H54 (cell line): ENCODE measurements at regions not wholly inside any gene's neighbourhood (a gene's known extent, or its start where the extent isn't known, plus 50 kb on each side); places are given as distances from the start of the nearest gene placed in this dataset.

Source experiments
- DNase-seq: peaks from one replicate; pipeline ENCODE4 v3.0.0; 2011; ENCODE audit warnings: low spot score, mixed read lengths; ENCODE audit not compliant: insufficient read length
- FAIRE-seq: peaks from 3 replicates; lab custom pipeline; 2011; peaks lifted over from hg19 to GRCh38; lab: Jason Lieb, UNC
- POLR2A ChIP-seq: IDR thresholded peaks from 2 replicates; pipeline ENCODE4 v1.6.1; 2011; ENCODE audit warnings: low read depth, mild to moderate bottlenecking, low read length

DNA sequence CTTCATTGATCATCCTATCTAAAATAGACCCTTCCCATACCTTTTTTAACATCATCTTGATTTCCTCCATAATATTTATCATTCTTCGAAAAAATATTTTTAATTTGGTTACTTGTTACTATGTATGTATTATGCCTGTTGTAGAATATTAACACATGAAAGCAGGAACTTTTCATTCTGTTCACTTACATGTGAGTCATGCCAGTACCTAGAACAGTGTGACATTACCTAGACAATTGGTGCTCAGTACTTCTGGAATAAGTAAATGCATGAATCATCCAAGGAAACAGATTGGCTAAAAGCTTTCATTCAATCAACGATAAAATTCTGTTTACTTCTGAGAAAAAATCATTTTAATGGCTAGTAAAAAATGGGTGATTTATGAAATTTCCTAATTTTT lies 76.4 kb downstream of the CXXC4 start:
- DNase-seq (no peak), FAIRE-seq (no peak)
- no peak for TF ChIP-seq POLR2A

GRCh38 chr4:104417357-104417882 lies 77.3 kb downstream of the CXXC4 start:
- TF ChIP-seq POLR2A: no peak
- FAIRE-seq (no peak), DNase-seq (no peak)

DNA sequence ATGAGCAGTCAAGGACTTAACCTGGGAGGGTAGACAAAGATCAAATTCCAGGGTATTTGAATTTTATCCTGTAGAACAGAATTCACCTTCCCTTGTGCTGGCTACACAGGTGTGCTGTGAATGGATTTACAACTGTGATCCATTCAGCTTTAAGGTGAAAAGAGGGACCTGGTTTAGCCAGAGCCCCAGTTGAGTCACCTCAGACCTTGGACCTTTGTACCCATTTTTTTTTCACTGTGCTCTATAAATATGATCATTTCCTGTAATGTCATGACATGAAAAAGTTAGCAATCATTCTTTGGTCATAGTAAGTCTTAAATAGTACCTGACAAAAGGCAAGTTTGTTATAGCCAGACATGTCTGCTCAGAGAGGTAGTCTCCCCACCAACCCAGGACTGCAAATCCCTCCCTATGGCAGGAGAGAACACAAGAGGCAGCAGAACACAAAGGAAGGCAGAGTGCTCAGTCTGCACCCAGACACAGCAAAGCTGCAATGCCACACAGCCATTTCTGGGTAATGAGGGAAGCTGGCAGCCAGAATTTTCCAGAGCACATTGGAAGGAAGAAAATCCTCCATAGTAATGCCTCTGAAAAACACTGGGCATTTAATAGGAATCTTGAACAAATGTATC lies 77.9 kb downstream of the CXXC4 start:
- FAIRE-seq: no peak
- TF ChIP-seq POLR2A: no peak
- DNase-seq: no peak

GRCh38 chr4:104413487-104413886 lies 81.2 kb downstream of the CXXC4 start:
- DNase-seq (no peak), FAIRE-seq (no peak)
- no peak for TF ChIP-seq POLR2A

GRCh38 chr4:104412344-104412743 lies 82.3 kb downstream of the CXXC4 start:
- TF ChIP-seq POLR2A: no peak
- DNase-seq (no peak), FAIRE-seq (no peak)

GRCh38 chr4:104411502-104411901 lies 83.2 kb downstream of the CXXC4 start:
- DNase-seq (no peak), FAIRE-seq (no peak)
- TF ChIP-seq POLR2A: no peak

DNA sequence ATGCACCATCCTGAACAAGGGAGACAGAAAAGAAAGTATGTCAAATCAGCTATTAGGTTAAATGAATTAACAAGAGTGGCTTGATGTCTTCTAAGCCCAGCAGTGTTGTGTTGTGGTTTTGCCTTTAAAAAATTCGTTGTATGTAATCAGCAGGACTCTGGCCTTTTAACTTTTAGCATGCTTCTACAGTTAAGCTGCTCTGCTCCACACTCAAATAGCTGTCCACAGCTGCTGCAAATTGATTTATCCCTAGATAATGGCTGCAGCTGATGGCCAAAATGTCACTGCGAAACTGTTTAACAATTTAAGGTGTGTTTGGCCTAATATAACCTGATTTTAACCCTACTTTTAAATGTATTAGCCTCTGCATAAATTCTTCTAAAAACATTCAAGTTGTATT lies 85.8 kb downstream of the CXXC4 start:
- FAIRE-seq: no peak
- no peak for TF ChIP-seq POLR2A
- DNase-seq: no peak

GRCh38 chr4:104404361-104404760 lies 90.3 kb downstream of the CXXC4 start:
- DNase-seq (no peak), FAIRE-seq (no peak)
- TF ChIP-seq POLR2A: no peak

GRCh38 chr4:104395168-104395614 lies 99.5 kb downstream of the CXXC4 start:
- FAIRE-seq (no peak), DNase-seq (no peak)
- no peak for TF ChIP-seq POLR2A

DNA sequence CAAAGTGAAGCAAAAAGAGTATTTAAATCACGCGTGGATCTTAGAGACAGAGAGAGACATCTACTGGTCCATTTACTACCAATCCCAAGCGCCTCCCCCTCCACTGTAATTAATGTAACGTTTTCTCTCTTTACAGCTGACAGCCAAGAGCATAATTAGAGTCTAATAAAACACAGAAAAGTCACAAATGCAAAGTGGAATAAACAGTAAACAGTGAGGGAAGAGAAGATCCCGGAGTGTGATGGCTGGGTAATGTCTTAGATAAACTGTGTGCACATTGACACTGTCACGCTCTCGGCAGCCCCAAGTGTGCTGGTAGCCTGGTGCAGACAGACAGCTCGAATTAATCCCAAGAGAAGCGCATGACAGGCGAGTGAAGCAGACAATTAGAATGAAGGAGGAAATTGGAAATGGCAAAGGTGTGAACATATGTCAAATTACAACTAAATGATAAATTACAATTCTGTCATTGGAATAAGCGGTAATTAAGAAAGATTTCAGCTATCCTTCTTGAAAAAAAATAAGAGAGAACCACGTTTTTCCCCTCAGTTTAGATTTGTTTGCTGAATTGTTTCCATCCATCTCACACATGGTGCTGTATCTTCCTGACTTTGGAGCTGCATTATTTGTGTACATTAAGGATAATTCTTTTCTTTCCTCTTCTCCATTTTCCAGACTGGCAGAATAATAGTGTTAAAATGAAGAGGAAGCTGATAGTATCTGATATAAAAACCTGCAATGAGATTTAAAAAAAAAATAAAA lies 100.1 kb downstream of the CXXC4 start:
- DNase-seq (peak; percentile 2), FAIRE-seq (no peak)
- TF ChIP-seq POLR2A: no peak

GRCh38 chr4:104393655-104394324 lies 100.9 kb downstream of the CXXC4 start:
- TF ChIP-seq POLR2A: no peak
- no peak for DNase-seq
- FAIRE-seq: no peak

DNA sequence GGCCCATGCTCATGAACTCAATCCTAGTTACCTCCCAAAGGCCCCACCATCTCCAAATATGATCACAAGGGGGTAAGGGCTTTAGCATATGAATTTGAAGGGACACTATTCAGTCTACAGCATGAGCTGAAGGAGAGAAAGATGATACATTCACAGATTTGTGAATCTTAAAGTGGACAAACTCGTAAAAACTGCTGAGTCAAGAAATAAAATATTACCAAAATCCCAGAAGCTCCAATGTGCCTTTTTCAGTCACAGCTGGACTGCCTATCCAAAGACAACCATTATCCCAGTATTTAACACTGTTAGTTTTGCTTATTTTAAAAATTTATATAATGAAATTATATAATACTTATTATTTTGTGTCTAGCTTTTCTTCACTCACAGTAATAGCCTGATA lies 109.0 kb downstream of the CXXC4 start:
- DNase-seq (no peak), FAIRE-seq (no peak)
- TF ChIP-seq POLR2A: no peak

- FAIRE-seq (no peak), DNase-seq (no peak)
- no peak for TF ChIP-seq POLR2A
Observed at GRCh38 chr4:104382961-104383360, 111.7 kb downstream of the CXXC4 start.

GRCh38 chr4:104381729-104382128 lies 113.0 kb downstream of the CXXC4 start:
- TF ChIP-seq POLR2A: no peak
- DNase-seq (no peak), FAIRE-seq (no peak)

DNA sequence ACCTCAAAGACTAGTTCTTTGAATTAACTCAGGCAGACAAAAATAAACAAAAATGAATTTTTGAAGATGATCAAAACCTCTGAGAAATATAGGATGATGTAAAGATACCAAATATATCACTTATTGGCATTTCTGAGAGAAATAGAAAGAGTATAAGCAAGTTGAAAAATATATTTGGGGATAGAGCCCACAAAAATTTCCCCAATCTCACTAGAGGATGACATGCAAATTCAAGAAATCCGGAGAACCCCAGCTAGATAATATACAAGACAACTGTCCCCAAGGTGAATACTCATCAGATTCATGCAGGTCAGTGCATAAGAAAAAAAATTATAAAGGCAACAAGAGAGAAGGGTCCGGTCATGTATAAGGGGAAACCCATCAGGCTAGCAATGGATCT lies 129.1 kb downstream of the CXXC4 start:
- no peak for FAIRE-seq
- DNase-seq: no peak
- TF ChIP-seq POLR2A: no peak
